ENCODE measurements at regions not wholly inside any gene's neighbourhood (a gene's known extent, or its start where the extent isn't known, plus 50 kb on each side); places are given as distances from the start of the nearest gene placed in this dataset.
"Not testable (repeated sequence)": the region's sequence is repeated elsewhere in the genome, so short reads cannot be mapped to it uniquely, and the experiment has no call there.

DNA sequence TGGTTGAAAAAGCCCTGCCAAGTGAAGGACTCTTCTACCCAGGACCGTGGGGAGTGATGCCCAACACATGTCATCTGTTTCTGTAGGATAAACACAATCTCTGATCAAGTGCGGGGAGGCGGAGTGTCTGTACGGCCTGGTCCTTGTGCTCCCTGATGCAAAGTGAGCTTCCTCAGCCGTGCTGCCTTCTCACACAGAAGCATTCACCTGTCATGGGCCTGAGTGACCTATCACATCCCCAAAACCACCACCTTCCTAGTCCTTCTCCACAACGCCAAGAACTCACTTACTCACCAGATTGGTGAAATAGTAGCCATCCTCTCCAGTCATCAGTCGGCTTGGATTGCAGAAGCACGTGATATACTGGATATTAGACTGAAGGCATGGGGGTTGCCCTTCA, 74.4 kb upstream of the KCTD7 start:
- TF ChIP-seq EP300, CTCF (IDR thresholded peaks at IDR 0.05): not testable (repeated sequence)

Measured in upper lobe of left lung (tissue), 4 donors.